GM12878 (cell line): ENCODE measurements at regions not wholly inside any gene's neighbourhood (a gene's known extent, or its start where the extent isn't known, plus 50 kb on each side); places are given as distances from the start of the nearest gene placed in this dataset.

Experiments
- ATAC-seq: fragments of 200-7000 bp; cut with Tn5 transposase; 3 replicates; pipeline ENCODE4 v1.9.1; 2020; ENCODE audit warnings: mild to moderate bottlenecking, moderate library complexity
- BruUV-seq: library from RNA; stranded (reverse); fragments of 400-500 nt; replicated peaks from 2 replicates; lab custom pipeline; 2021; lab: Mats Ljungman, UMichigan
- CTCF ChIA-PET: fragments of 300-600 bp; sonication (Branson Sonifier 250); formaldehyde crosslinking; extraction: SDS; loops from one replicate; lab custom pipeline; 2021; ENCODE audit warnings: inconsistent platforms; lab: Yijun Ruan, JAX
- POLR2A ChIA-PET: fragments of 350-600 bp; formaldehyde crosslinking; extraction: SDS; loops from one replicate; lab custom pipeline; 2021; ENCODE audit warnings: inconsistent platforms; lab: Charles Lee
- RAD21 ChIA-PET: fragments of 300-600 bp; sonication (Branson Sonifier 250); formaldehyde crosslinking; loops from one replicate; lab custom pipeline; 2023; ENCODE audit warnings: antibody characterized with exemption; ENCODE audit not compliant: unreplicated experiment; lab: Charles Lee
- SMC1A ChIA-PET: fragments of 300-600 bp; sonication (Branson Sonifier 250); formaldehyde crosslinking; loops from one replicate; lab custom pipeline; 2023; ENCODE audit not compliant: unreplicated experiment, uncharacterized antibody; lab: Charles Lee
- DNase-seq: peaks from one replicate; pipeline ENCODE4 v3.0.0-alpha.2; 2011; ENCODE audit warnings: low read depth, low spot score
- FAIRE-seq: peaks from 3 replicates; lab custom pipeline; 2011; peaks lifted over from hg19 to GRCh38; lab: Jason Lieb, UNC
- H2AFZ ChIP-seq: 2 replicates; pipeline ENCODE4 v1.6.0; 2011; ENCODE audit warnings: low read depth, low read length, control low read depth; ENCODE audit not compliant: control insufficient read depth
- H3K27ac ChIP-seq: 2 replicates; pipeline ENCODE4 v1.5.1; 2011; ENCODE audit warnings: control low read depth; ENCODE audit not compliant: control insufficient read depth, insufficient read depth
- H3K27me3 ChIP-seq, 2 experiments: replicated peaks in 1 of 2; 2 replicates each; pipeline versions ENCODE4 v1.6.0 to v1.6.1; 2011; ENCODE audit warnings: low read length in 1 of 2; ENCODE audit not compliant: control insufficient read depth in 2 of 2, insufficient read depth in 2 of 2
- H3K36me3 ChIP-seq, 2 experiments: 2 replicates each; pipeline ENCODE4 v1.5.1; 2011; ENCODE audit warnings: low read length in 1 of 2; ENCODE audit not compliant: control insufficient read depth in 2 of 2, insufficient read depth in 2 of 2
- H3K4me1 ChIP-seq: 2 replicates; pipeline ENCODE4 v1.6.1; 2011; ENCODE audit warnings: mild to moderate bottlenecking, low read length, moderate library complexity, mixed read lengths; ENCODE audit not compliant: control insufficient read depth, insufficient read depth
- H3K4me2 ChIP-seq: 2 replicates; pipeline ENCODE4 v1.6.0; 2011; ENCODE audit warnings: control low read depth; ENCODE audit not compliant: control insufficient read depth, insufficient read depth
- H3K4me3 ChIP-seq: fragments of 200-600 bp; sonication (generic); 2 replicates; pipeline ENCODE4 v1.5.1; 2016
- H3K79me2 ChIP-seq: 2 replicates; pipeline ENCODE4 v1.6.0; 2011; ENCODE audit warnings: low read length; ENCODE audit not compliant: control insufficient read depth, insufficient read depth
- H3K9ac ChIP-seq: 2 replicates; pipeline ENCODE4 v1.8.0; 2011; ENCODE audit warnings: low read length, control low read depth, mixed read lengths; ENCODE audit not compliant: control insufficient read depth, insufficient read depth
- H3K9me3 ChIP-seq: replicated peaks from 3 replicates; pipeline ENCODE4 v1.5.1; 2011; ENCODE audit warnings: mild to moderate bottlenecking, low read length; ENCODE audit not compliant: control insufficient read depth, insufficient read depth
- H4K20me1 ChIP-seq: 2 replicates; pipeline ENCODE4 v1.6.0; 2011; ENCODE audit not compliant: control insufficient read depth, insufficient read depth
- BMI1 ChIP-seq: fragments of 450-650 bp; IDR thresholded peaks from 2 replicates; pipeline ENCODE4 v1.6.1; 2016; ENCODE audit warnings: mild to moderate bottlenecking, moderate library complexity, borderline replicate concordance
- CREB1 ChIP-seq: IDR thresholded peaks from 2 replicates; pipeline ENCODE4 v1.6.1; 2012; ENCODE audit warnings: low read depth, mild to moderate bottlenecking, inconsistent platforms
- FOXK2 ChIP-seq: fragments of 450-650 bp; IDR thresholded peaks from 2 replicates; pipeline ENCODE4 v1.6.1; 2017; ENCODE audit warnings: mild to moderate bottlenecking, moderate library complexity
- HDAC2 ChIP-seq: fragments of 200-600 bp; sonication (generic); IDR thresholded peaks from 2 replicates; pipeline ENCODE4 v1.6.1; 2017
- JUND ChIP-seq: IDR thresholded peaks from 2 replicates; pipeline ENCODE4 v1.6.1; 2012; ENCODE audit warnings: low read depth, mild to moderate bottlenecking, low read length, improper control_type of control experiment, moderate library complexity
- KAT2A ChIP-seq: conservative IDR thresholded peaks from 2 replicates; pipeline ENCODE4 v1.6.1; 2011; ENCODE audit warnings: low read depth, low read length; ENCODE audit not compliant: control insufficient read depth
- LARP7 ChIP-seq: fragments of 450-650 bp; IDR thresholded peaks from 2 replicates; pipeline ENCODE4 v1.6.1; 2017; ENCODE audit warnings: mild to moderate bottlenecking
- MYC ChIP-seq: IDR thresholded peaks from 2 replicates; pipeline ENCODE4 v1.6.1; 2011; ENCODE audit warnings: mild to moderate bottlenecking, low read length, moderate library complexity, inconsistent platforms; ENCODE audit not compliant: insufficient read depth, insufficient replicate concordance, insufficient read length, severe bottlenecking
- NBN ChIP-seq: fragments of 450-650 bp; IDR thresholded peaks from 2 replicates; pipeline ENCODE4 v1.6.1; 2016
- SMARCA5 ChIP-seq: fragments of 450-650 bp; IDR thresholded peaks from 2 replicates; pipeline ENCODE4 v1.6.1; 2017; ENCODE audit warnings: mild to moderate bottlenecking
- USF2 ChIP-seq: IDR thresholded peaks from 2 replicates; pipeline ENCODE4 v1.6.1; 2011; ENCODE audit warnings: low read depth, low read length, improper control_type of control experiment, borderline replicate concordance
- WRNIP1 ChIP-seq: IDR thresholded peaks from 2 replicates; pipeline ENCODE4 v1.6.1; 2011; ENCODE audit warnings: low read depth, low read length, improper control_type of control experiment, borderline replicate concordance
- ZBTB11 ChIP-seq: fragments of 450-650 bp; formaldehyde crosslinking; IDR thresholded peaks from 2 replicates; pipeline ENCODE4 v1.5.0; 2022; ENCODE audit warnings: mild to moderate bottlenecking, missing genetic modification characterization
- ZBTB4 ChIP-seq: fragments of 450-650 bp; formaldehyde crosslinking; IDR thresholded peaks from 2 replicates; pipeline ENCODE4 v1.4.0; 2022; ENCODE audit warnings: mild to moderate bottlenecking, moderate library complexity
- ZNF207 ChIP-seq: fragments of 450-650 bp; IDR thresholded peaks from 2 replicates; pipeline ENCODE4 v1.6.1; 2014; ENCODE audit warnings: antibody characterized with exemption, mild to moderate bottlenecking, borderline replicate concordance
- WGBS: methylation state at CpG from one replicate; pipeline ENCODE4 v1.1.6; 2016; ENCODE audit warnings: low lambda C conversion rate; ENCODE audit not compliant: insufficient replicate concordance, insufficient coverage; ENCODE audit errors: missing lambda C conversion rate; 5-methylcytosine and 5-hydroxymethylcytosine counted together
- in situ Hi-C: fragments of 300-500 bp; cut with MboI; formaldehyde crosslinking; loops from 9 replicates; pipeline ENCODE4 v1.14.3; 2018; ENCODE audit warnings: mixed read lengths
- intact Hi-C: fragments of 100-400 bp; cut with micrococcal nuclease; formaldehyde crosslinking; loops from one replicate; pipeline ENCODE4 v1.14.2; 2022; ENCODE audit not compliant: unreplicated experiment
- TF ChIP-seq, protein P1 (sequence below): IDR thresholded peaks from 2 replicates; pipeline ENCODE4 v1.6.1; 2012; ENCODE audit warnings: low read depth, low read length, improper control_type of control experiment
- TF ChIP-seq, protein P2 (sequence below): fragments of 450-650 bp; IDR thresholded peaks from 2 replicates; pipeline ENCODE4 v1.6.1; 2017; ENCODE audit warnings: low read depth, mild to moderate bottlenecking, moderate library complexity

- SMC1A ChIA-PET = no interaction called here
- Histone ChIP-seq H2AFZ (no peak overlapping the region), H3K4me3 (no peak overlapping the region), H3K4me2 (no peak overlapping the region), H3K27me3 (no peaks in the 10 kb centered on the region), H4K20me1 (no peaks in the 10 kb centered on the region), H3K36me3 (no peaks in the 10 kb centered on the region), H3K27ac (no peak overlapping the region), H3K9ac (no peak overlapping the region), H3K4me1 (no peaks in the 10 kb centered on the region), H3K9me3 (no peaks in the 10 kb centered on the region; the same call in 2 of the 3 replicates), H3K79me2 (no peaks in the 10 kb centered on the region)
- in situ Hi-C loops (no loop called here), intact Hi-C loops (no loop called here)
- RAD21 ChIA-PET = no interaction called here
- WGBS = 82% methylated on average over 3 of the region's 3 CpGs
- CTCF ChIA-PET = no interaction called here
- POLR2A ChIA-PET = no interaction called here
- ATAC-seq (no peak), DNase-seq (no peak), FAIRE-seq (no peak)
- no TSS peak for BruUV-seq
- TF ChIP-seq SMARCA5 (no peak), MYC (no peak), USF2 (no peak), FOXK2 (no peak), ZBTB4 (CRISPR knock-in tag) (no peak), CREB1 (no peak), ZNF207 (no peak), NBN (no peak), WRNIP1 (no peak), HDAC2 (no peak), KAT2A (no peak), BMI1 (no peak), JUND (no peak), LARP7 (no peak), ZBTB11 (CRISPR knock-in tag) (no peak)
- TF ChIP-seq, protein P1, sequence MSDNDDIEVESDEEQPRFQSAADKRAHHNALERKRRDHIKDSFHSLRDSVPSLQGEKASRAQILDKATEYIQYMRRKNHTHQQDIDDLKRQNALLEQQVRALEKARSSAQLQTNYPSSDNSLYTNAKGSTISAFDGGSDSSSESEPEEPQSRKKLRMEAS = no peak
- TF ChIP-seq, protein P2, sequence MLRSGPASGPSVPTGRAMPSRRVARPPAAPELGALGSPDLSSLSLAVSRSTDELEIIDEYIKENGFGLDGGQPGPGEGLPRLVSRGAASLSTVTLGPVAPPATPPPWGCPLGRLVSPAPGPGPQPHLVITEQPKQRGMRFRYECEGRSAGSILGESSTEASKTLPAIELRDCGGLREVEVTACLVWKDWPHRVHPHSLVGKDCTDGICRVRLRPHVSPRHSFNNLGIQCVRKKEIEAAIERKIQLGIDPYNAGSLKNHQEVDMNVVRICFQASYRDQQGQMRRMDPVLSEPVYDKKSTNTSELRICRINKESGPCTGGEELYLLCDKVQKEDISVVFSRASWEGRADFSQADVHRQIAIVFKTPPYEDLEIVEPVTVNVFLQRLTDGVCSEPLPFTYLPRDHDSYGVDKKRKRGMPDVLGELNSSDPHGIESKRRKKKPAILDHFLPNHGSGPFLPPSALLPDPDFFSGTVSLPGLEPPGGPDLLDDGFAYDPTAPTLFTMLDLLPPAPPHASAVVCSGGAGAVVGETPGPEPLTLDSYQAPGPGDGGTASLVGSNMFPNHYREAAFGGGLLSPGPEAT = no peak
Measured at GRCh38 chr17:13671341-13671740, 69.6 kb upstream of the HS3ST3A1 start.
